DND-41 (cell line): ENCODE measurements at regions not wholly inside any gene's neighbourhood (a gene's known extent, or its start where the extent isn't known, plus 50 kb on each side); places are given as distances from the start of the nearest gene placed in this dataset.

Experiments
- EZH2 ChIP-seq: IDR thresholded peaks from 3 replicates; pipeline ENCODE4 v1.6.1; 2012; ENCODE audit warnings: borderline replicate concordance, low read depth, mild to moderate bottlenecking, moderate library complexity, low read length, inconsistent platforms; ENCODE audit not compliant: severe bottlenecking
- TF ChIP-seq, protein P1 (sequence below): IDR thresholded peaks from 2 replicates; pipeline ENCODE4 v1.5.1; 2012; ENCODE audit warnings: borderline replicate concordance, low read length, moderate library complexity, mild to moderate bottlenecking; ENCODE audit not compliant: poor library complexity, severe bottlenecking; ENCODE audit errors: extremely low read depth

DNA sequence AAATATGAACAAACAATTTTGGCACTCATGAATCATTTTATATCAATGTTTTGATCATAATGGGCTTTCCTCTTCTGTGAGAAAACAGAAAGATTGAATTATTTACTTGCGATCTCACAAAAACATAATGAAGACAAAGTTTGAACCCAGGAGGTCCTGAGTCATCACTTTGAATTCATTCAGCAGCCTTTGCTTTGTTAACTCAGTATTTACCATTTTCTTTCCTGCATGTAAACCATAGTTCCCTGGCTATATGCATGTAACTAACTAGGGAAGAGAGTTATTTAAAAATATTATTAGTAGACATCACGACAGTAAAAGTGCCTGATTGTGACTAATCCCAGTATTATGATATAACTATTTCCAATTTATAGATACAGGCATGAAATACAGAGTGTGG, 1026.2 kb downstream of the PLOD2 start:
- TF ChIP-seq, protein P1, sequence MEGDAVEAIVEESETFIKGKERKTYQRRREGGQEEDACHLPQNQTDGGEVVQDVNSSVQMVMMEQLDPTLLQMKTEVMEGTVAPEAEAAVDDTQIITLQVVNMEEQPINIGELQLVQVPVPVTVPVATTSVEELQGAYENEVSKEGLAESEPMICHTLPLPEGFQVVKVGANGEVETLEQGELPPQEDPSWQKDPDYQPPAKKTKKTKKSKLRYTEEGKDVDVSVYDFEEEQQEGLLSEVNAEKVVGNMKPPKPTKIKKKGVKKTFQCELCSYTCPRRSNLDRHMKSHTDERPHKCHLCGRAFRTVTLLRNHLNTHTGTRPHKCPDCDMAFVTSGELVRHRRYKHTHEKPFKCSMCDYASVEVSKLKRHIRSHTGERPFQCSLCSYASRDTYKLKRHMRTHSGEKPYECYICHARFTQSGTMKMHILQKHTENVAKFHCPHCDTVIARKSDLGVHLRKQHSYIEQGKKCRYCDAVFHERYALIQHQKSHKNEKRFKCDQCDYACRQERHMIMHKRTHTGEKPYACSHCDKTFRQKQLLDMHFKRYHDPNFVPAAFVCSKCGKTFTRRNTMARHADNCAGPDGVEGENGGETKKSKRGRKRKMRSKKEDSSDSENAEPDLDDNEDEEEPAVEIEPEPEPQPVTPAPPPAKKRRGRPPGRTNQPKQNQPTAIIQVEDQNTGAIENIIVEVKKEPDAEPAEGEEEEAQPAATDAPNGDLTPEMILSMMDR, result no peak
- no peak for TF ChIP-seq EZH2
